ENCODE measurements at regions not wholly inside any gene's neighbourhood (a gene's known extent, or its start where the extent isn't known, plus 50 kb on each side); places are given as distances from the start of the nearest gene placed in this dataset.

GRCh38 chr6:91874971-91875370, 1288.1 kb upstream of the MAP3K7 start:
- no peaks in the 10 kb centered on the region for H3K27me3 ChIP-seq (ENCODE audit: insufficient read depth, poor library complexity, severe bottlenecking)
- no peak for DNase-seq (ENCODE audit: low read depth in 1 of 2, low spot score in 1 of 2)
- no peak for TF ChIP-seq POLR2AphosphoS5 (IDR thresholded peaks at IDR 0.05; ENCODE audit: low read depth)
- TF ChIP-seq SPI1 (IDR thresholded peaks at IDR 0.05; ENCODE audit: borderline replicate concordance, low read depth), result no peak
- TF ChIP-seq CTCF (IDR thresholded peaks at IDR 0.05; ENCODE audit: insufficient read depth, low read length), result no peak
- TF ChIP-seq GABPA (IDR thresholded peaks at IDR 0.05; ENCODE audit: low read depth), result no peak
- no peak for TF ChIP-seq REST (IDR thresholded peaks at IDR 0.05; ENCODE audit: insufficient replicate concordance, low read depth)
- H3K4me3 ChIP-seq (replicated peaks; ENCODE audit: insufficient read depth, low read length), result no peak overlapping the region
- H3K27ac ChIP-seq (replicated peaks), result no peak overlapping the region

GRCh38 chr6:91868539-91869202, 1281.8 kb upstream of the MAP3K7 start:
- TF ChIP-seq POLR2AphosphoS5 (IDR thresholded peaks at IDR 0.05; ENCODE audit: low read depth) (no peak), SPI1 (IDR thresholded peaks at IDR 0.05; ENCODE audit: borderline replicate concordance, low read depth) (no peak), CTCF (IDR thresholded peaks at IDR 0.05; ENCODE audit: insufficient read depth, low read length) (no peak), REST (IDR thresholded peaks at IDR 0.05; ENCODE audit: insufficient replicate concordance, low read depth) (no peak), GABPA (IDR thresholded peaks at IDR 0.05; ENCODE audit: low read depth) (no peak)
- Histone ChIP-seq H3K4me3 (replicated peaks; ENCODE audit: insufficient read depth, low read length) (no peak overlapping the region), H3K27ac (replicated peaks) (no peak overlapping the region), H3K27me3 (ENCODE audit: insufficient read depth, poor library complexity, severe bottlenecking) (no peaks in the 10 kb centered on the region)
- DNase-seq (ENCODE audit: low read depth in 1 of 2, low spot score in 1 of 2), result no peak

- H3K27ac ChIP-seq (replicated peaks), result no peak overlapping the region
- no peaks in the 10 kb centered on the region for H3K27me3 ChIP-seq (ENCODE audit: insufficient read depth, poor library complexity, severe bottlenecking)
- no peak for DNase-seq (ENCODE audit: low read depth in 1 of 2, low spot score in 1 of 2)
- TF ChIP-seq CTCF (IDR thresholded peaks at IDR 0.05; ENCODE audit: insufficient read depth, low read length), result no peak
- TF ChIP-seq GABPA (IDR thresholded peaks at IDR 0.05; ENCODE audit: low read depth), result no peak
- TF ChIP-seq REST (IDR thresholded peaks at IDR 0.05; ENCODE audit: insufficient replicate concordance, low read depth), result no peak
- TF ChIP-seq SPI1 (IDR thresholded peaks at IDR 0.05; ENCODE audit: borderline replicate concordance, low read depth), result no peak
- no peak for TF ChIP-seq POLR2AphosphoS5 (IDR thresholded peaks at IDR 0.05; ENCODE audit: low read depth)
- H3K4me3 ChIP-seq (replicated peaks; ENCODE audit: insufficient read depth, low read length), result no peak overlapping the region
Measured at GRCh38 chr6:91865889-91866288, 1279.0 kb upstream of the MAP3K7 start.
